ENCODE measurements at regions not wholly inside any gene's neighbourhood (a gene's known extent, or its start where the extent isn't known, plus 50 kb on each side); places are given as distances from the start of the nearest gene placed in this dataset.

GRCh38 chr12:92362785-92363184 is 217.1 kb upstream of the BTG1 start (continued):
- TF ChIP-seq GATAD2B (conservative IDR thresholded peaks at IDR 0.05; ENCODE audit: low read depth) (no peak), CTCF (IDR thresholded peaks at IDR 0.05 in 2 of 3, conservative IDR thresholded peaks at IDR 0.05 in 1 of 3; ENCODE audit: control insufficient read depth in 2 of 3, extremely low read depth in 1 of 3, insufficient read depth in 1 of 3, low read depth in 3 of 3, low read length in 3 of 3) (no peak), ZNF622 (IDR thresholded peaks at IDR 0.05) (no peak), NR2C1 (IDR thresholded peaks at IDR 0.05) (no peak), ATF3 (IDR thresholded peaks at IDR 0.05; ENCODE audit: borderline replicate concordance, extremely low read depth, low read depth, low read length) (no peak), TARDBP (IDR thresholded peaks at IDR 0.05; ENCODE audit: borderline replicate concordance) (no peak), EED (IDR thresholded peaks at IDR 0.05; ENCODE audit: low read depth) (peak; percentile 52), BCL3 (IDR thresholded peaks at IDR 0.05; ENCODE audit: borderline replicate concordance, insufficient read depth, low read depth, low read length, poor library complexity, severe bottlenecking) (no peak), NFXL1 (IDR thresholded peaks at IDR 0.05; ENCODE audit: borderline replicate concordance) (no peak), EZH2 (IDR thresholded peaks at IDR 0.05; ENCODE audit: borderline replicate concordance, control insufficient read depth, low read depth, low read length) (no peak), LARP7 (IDR thresholded peaks at IDR 0.05) (no peak), TBL1XR1 (IDR thresholded peaks at IDR 0.05; ENCODE audit: low read depth, low read length) (peak; percentile 81; the same call in 1 of the 2 replicates), CBX5 (IDR thresholded peaks at IDR 0.05; ENCODE audit: low read depth) (0 out of 2 replicates have a peak, but pooled peaks have one; percentile 22), WRNIP1 (IDR thresholded peaks at IDR 0.05; ENCODE audit: borderline replicate concordance, low read depth, low read length) (no peak), YY1 (IDR thresholded peaks at IDR 0.05; ENCODE audit: low read depth, low read length) (peak; percentile 88), E2F4 (IDR thresholded peaks at IDR 0.05; ENCODE audit: low read depth, low read length) (no peak), ZBTB4 (CRISPR knock-in tag; IDR thresholded peaks at IDR 0.05) (no peak), BMI1 (IDR thresholded peaks at IDR 0.05; ENCODE audit: borderline replicate concordance) (no peak), NFYA (IDR thresholded peaks at IDR 0.05; ENCODE audit: borderline replicate concordance, low read depth, low read length) (no peak), SP1 (IDR thresholded peaks at IDR 0.05; ENCODE audit: low read depth, low read length) (no peak), DPF2 (IDR thresholded peaks at IDR 0.05) (no peak), JUND (IDR thresholded peaks at IDR 0.05; ENCODE audit: low read depth, low read length) (no peak)

Data from GM12878 (cell line).